GM04504 (cell line): ENCODE measurements at regions not wholly inside any gene's neighbourhood (a gene's known extent, or its start where the extent isn't known, plus 50 kb on each side); places are given as distances from the start of the nearest gene placed in this dataset.
"Not testable (repeated sequence)": the region's sequence is repeated elsewhere in the genome, so short reads cannot be mapped to it uniquely, and the experiment has no call there.

ENCODE experiments used
- DNase-seq: peaks from one replicate; pipeline ENCODE4 v3.0.0-alpha.2; 2012; ENCODE audit warnings: low read depth

DNA sequence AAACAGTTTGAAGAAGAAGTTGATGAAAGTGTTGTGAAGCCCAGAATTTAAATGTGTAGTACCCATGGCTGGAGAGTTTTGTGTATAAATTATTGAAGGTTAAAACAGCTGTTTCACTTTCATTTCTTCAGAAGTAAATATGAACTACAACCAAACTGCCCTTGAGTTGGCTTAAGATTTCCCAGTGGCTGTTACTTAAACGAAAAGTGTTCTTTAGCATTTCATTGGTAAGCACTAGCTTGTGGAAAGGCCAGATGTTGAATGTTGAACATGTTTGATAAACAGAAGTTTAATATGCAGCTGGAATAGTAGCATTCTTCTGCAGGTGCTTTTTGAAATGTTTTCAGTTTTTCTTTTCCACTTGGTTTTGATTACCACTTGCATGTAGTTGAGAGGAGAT, 83.2 kb upstream of the TNRC6B start:
- no peak for DNase-seq

DNA sequence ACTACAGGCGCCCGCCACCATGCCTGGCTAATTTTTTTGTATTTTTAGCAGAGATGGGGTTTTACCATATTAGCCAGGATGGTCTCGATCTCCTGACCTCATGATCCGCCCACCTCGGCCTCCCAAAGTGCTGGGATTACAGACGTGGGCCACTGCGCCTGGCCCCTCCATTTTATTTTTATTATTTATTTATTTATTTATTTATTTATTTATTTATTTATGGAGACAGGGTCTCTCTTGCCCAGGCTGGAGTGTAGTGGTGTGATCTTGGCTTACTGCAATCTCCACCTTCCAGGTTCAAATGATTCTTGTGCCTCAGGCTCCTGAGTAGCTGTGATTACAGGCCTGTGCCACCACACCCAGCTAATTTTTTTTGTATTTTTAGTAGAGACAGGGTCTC, 77.8 kb upstream of the TNRC6B start:
- DNase-seq, result not testable (repeated sequence)

- no peak for DNase-seq
These were observed 72.0 kb upstream of the TNRC6B start for GRCh38 chr22:40105755-40106154.

- no peak for DNase-seq
These were observed 70.5 kb upstream of the TNRC6B start for GRCh38 chr22:40107244-40107643.

DNA sequence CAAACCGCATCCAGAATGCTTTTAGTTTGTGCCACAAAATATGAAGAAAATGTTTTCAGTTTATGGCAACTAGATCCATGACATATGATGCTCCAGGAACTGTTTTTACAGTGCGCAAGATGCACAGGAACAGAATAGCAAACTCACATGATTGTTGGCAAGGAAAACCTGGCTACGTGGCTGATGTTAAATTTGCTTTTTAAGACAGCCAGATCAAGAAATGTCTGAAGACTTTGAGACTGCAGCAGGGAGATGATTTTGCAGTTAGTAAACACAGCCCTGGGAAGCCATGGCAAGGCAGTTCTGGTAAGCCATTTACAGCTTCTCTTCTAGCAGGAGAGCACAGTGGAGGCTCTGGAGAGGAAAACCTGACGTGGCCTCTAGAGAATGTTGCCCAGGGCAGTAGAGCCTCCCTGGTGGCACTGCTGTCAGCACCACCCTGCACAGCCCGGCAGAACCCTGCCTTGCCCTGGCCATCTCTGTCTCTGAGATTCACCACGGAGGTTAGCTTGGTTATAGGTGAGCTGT, 69.8 kb upstream of the TNRC6B start:
- DNase-seq, result peak; percentile 38

DNA sequence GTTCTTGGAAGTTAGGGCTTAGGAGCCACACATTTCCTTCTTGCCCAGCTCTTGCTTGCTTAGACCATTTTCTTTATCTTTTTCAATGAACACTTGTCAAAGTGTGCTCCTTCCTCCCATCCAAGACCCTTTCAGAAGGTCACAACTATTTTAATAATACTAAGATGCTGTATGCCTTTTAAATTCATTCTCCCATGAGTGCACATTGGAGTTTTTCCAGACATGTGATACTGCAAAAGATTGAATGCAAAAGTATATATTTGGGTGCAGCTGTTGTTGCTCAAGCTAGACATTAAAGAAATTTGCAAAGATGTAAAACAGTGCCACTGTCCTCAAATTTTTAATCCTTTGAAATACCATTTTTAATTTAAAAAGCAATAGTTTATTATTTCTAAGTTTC, 69.3 kb upstream of the TNRC6B start:
- no peak for DNase-seq

DNA sequence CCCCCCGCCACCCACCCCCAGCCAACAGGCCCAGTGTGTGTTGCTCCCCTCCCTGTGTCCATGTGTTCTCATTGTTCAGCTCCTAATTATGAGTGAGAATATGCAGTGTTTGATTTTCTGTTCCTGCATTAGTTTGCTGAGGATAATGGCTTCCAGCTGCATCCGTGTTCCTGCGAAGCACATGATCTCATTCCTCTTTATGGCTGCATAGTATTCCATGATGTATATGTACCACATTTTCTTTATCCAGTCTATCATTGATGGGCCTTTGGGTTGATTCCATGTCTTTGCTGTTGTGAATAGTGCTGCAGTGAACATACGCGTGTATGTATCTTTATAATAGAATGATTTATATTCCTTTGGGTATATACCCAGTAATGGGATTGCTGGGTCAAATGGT, 68.8 kb upstream of the TNRC6B start:
- DNase-seq, result not testable (repeated sequence)

GRCh38 chr22:40111451-40111850, 66.3 kb upstream of the TNRC6B start:
- DNase-seq, result no peak

GRCh38 chr22:40112595-40112994, 65.1 kb upstream of the TNRC6B start:
- no peak for DNase-seq

DNA sequence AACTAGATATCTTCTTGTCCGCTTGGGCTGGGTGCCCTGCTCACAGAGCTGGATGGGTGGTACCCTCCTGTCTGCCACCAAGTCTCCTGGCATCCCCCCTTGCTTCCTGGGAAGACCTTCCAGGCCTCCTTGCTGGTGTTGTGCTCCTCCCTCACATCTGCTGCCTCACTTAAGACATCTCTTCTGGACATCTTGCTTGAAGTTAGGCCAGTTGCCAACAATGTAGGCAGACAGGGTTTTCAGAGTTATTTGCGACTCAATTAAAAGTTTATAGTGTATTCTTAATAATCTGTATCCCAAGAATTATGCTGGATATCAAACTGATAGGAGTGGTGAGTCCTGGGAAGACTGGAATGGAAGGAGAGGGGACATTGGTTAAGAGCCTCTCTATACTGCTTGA, 64.0 kb upstream of the TNRC6B start:
- no peak for DNase-seq

- no peak for DNase-seq
These were observed 63.3 kb upstream of the TNRC6B start for GRCh38 chr22:40114411-40114810.

GRCh38 chr22:40116496-40117200, 61.1 kb upstream of the TNRC6B start:
- no peak for DNase-seq

GRCh38 chr22:40118979-40119378, 58.7 kb upstream of the TNRC6B start:
- DNase-seq, result no peak

DNA sequence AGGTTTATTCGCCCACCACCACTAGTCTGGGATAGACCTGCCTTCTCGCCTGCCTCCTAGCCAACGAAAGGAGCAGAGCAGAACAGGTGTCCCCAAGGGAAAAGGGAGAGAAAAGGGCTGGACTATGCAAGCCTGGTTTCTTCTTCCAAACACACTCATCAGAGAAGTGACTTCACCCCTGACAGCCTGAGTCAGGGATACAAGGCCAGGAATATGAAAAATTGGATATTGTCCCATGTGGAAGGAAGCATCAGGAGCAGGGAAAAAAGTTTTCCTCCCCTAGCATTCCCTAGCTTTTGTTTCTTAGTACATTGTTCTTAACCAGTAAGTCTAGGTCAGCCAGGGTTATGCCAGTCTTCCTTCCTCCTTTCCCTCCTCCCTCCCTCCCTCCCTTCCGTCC, 56.9 kb upstream of the TNRC6B start:
- no peak for DNase-seq

GRCh38 chr22:40121461-40121860, 56.3 kb upstream of the TNRC6B start:
- DNase-seq, result no peak

- DNase-seq, result no peak
These were observed 54.9 kb upstream of the TNRC6B start for GRCh38 chr22:40122792-40123191.

DNA sequence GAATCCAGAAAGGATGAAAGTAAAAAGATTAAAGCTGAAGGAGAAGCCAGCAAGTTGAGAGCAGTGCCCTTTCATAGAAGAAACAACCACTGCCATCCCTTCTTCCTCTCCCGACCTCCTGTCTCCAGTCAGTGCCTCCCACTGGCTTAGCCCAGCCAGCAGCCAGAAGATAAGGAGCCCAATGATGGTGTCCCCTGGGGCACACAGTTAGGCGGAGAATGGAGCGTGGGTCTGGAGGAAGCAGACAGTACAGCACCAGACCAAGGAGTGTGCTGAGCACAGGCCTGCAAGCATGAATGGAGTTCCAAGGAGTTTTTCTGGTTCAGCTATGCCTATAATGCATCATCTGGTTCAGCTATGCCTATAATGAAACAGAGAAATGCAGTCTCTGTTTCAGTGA, 54.3 kb upstream of the TNRC6B start:
- DNase-seq, result no peak
